ENCODE measurements at regions not wholly inside any gene's neighbourhood (a gene's known extent, or its start where the extent isn't known, plus 50 kb on each side); places are given as distances from the start of the nearest gene placed in this dataset.

DNA sequence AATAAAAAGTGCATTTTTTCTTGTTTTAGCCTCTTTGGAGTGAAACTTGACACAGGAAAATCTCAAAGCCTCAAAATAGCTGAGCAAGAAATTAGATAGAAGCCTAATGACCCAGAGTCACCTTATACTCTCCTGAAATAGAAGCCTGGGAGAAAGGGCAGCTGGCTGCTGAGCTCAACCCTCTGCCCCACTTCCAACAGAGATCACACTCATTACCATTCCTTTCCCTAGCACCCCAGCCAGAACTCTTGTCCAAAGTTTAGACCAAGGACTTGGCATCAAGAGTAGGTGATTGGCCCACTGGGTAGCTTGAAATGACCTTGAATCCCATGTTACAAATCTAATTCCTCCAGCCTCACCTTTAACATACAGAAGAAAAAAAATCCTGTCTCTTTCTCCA, 62.7 kb upstream of the AMOTL1 start:
- H3K4me3 ChIP-seq: no peak overlapping the region
- intact Hi-C loops (cut with DNase I): no loop called here
- H3K4me1 ChIP-seq: no peaks in the 10 kb centered on the region
- H3K9me3 ChIP-seq: no peaks in the 10 kb centered on the region
- no peak for TF ChIP-seq CTCF (IDR thresholded peaks at IDR 0.05)
- H3K27me3 ChIP-seq (ENCODE audit: low read depth): no peaks in the 10 kb centered on the region
- ATAC-seq (no peak), DNase-seq (no peak)
- H3K36me3 ChIP-seq: no peaks in the 10 kb centered on the region
- no peak overlapping the region for H3K27ac ChIP-seq

DNA sequence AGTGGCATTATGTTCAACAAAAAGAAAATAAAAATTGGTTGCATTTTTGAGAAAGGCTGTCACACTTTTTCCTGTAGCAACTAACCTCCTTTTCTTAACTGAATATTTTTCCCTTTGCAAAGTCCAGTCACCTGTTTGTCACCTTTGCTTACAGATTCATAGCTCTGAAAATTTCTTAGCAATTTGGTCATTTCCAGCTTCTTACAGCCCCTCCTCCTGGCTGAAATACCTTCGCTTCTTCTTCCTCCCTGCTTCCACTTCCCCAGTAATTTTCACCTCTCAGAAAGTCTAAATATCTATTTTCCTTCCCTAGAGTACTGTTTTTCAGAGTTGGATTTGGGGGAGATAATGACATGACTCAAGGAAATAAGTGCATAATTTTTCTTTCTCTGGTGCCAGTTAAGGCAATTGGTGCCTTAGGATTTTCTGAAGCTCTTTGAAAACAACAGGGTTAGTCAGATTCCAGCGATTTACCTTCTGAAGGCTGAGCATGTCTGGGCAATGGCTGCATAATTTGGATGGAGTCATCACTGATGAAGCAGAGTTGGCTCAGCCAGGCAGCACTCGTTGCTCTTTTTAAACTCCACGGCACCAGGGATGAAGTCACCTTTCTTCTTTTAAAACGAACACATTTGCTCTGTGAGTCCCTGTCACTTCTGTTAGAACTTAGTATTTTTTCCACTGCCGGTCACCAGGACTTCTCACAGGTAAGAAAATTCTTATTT, 62.1 kb upstream of the AMOTL1 start:
- H3K4me3 ChIP-seq: no peak overlapping the region
- H3K9me3 ChIP-seq: no peaks in the 10 kb centered on the region
- H3K27me3 ChIP-seq (ENCODE audit: low read depth): no peaks in the 10 kb centered on the region
- ATAC-seq (no peak), DNase-seq (no peak)
- no peaks in the 10 kb centered on the region for H3K36me3 ChIP-seq
- TF ChIP-seq CTCF (IDR thresholded peaks at IDR 0.05): no peak
- H3K27ac ChIP-seq: no peak overlapping the region
- intact Hi-C loops (cut with DNase I): no loop called here
- no peaks in the 10 kb centered on the region for H3K4me1 ChIP-seq

DNA sequence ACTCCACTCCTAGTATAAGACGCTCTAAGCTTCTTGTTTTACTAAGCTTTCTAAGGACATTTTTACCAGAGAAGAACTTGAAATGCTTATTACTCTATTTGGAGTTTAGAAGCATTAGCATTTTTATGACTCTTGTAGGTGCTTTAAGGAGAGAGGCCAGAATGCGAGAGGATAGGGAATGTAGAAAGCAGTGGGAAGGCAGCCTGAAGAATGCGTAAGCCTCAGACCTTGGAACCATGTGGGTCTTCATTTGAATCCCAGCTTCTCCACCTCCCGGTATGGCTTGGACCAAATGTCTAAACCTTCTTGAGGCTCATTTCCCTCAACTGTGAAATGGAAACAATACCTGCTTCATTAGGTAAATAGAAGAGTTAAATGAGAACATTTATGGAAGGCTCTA, 60.0 kb upstream of the AMOTL1 start:
- H3K27ac ChIP-seq: no peak overlapping the region
- DNase-seq (no peak), ATAC-seq (no peak)
- H3K27me3 ChIP-seq (ENCODE audit: low read depth): no peaks in the 10 kb centered on the region
- no peak overlapping the region for H3K4me3 ChIP-seq
- H3K9me3 ChIP-seq: no peaks in the 10 kb centered on the region
- no peak for TF ChIP-seq CTCF (IDR thresholded peaks at IDR 0.05)
- intact Hi-C loops (cut with DNase I): no loop called here
- no peaks in the 10 kb centered on the region for H3K36me3 ChIP-seq
- no peaks in the 10 kb centered on the region for H3K4me1 ChIP-seq

DNA sequence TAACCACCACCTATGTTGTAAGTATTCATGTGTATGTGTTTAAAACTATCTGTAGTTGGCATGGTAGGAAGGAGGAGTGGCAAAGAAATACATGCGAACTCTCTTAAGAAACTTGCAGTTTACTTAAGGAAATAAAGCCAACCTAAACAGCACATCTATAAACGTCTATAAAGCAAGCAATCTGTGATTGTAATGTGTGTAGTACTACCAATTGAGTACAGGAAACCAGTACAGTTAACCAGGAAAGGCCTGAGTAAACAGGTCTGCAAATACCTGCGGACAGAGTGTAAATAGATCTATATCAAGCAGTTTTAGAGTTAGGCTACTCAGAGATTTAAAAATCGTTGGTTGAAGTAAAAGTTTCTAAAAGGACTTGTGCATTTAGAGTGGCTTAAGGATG, 59.5 kb upstream of the AMOTL1 start:
- no peaks in the 10 kb centered on the region for H3K9me3 ChIP-seq
- ATAC-seq: peak; percentile 21 to 47
- H3K27ac ChIP-seq: no peak overlapping the region
- no peaks in the 10 kb centered on the region for H3K27me3 ChIP-seq (ENCODE audit: low read depth)
- no peak for DNase-seq
- intact Hi-C loops (cut with DNase I): no loop called here
- H3K4me1 ChIP-seq: no peaks in the 10 kb centered on the region
- no peaks in the 10 kb centered on the region for H3K36me3 ChIP-seq
- no peak overlapping the region for H3K4me3 ChIP-seq
- TF ChIP-seq CTCF (IDR thresholded peaks at IDR 0.05): no peak

GRCh38 chr11:94715225-94715624, 52.9 kb upstream of the AMOTL1 start:
- Histone ChIP-seq H3K27ac (no peak overlapping the region), H3K9me3 (no peaks in the 10 kb centered on the region), H3K36me3 (no peaks in the 10 kb centered on the region), H3K4me1 (no peaks in the 10 kb centered on the region), H3K4me3 (no peak overlapping the region), H3K27me3 (ENCODE audit: low read depth) (no peaks in the 10 kb centered on the region)
- no peak for ATAC-seq
- no peak for DNase-seq
- no peak for TF ChIP-seq CTCF (IDR thresholded peaks at IDR 0.05)
- intact Hi-C loops (cut with DNase I): no loop called here
